Breast epithelium (tissue), 3 donors: ENCODE measurements at regions not wholly inside any gene's neighbourhood (a gene's known extent, or its start where the extent isn't known, plus 50 kb on each side); places are given as distances from the start of the nearest gene placed in this dataset.
"Not testable (repeated sequence)": the region's sequence is repeated elsewhere in the genome, so short reads cannot be mapped to it uniquely, and the experiment has no call there.

Experiments used
- POLR2A ChIP-seq: fragments of 450-650 bp; IDR thresholded peaks from one replicate; pipeline ENCODE4 v1.6.1; 2016; ENCODE audit warnings: antibody characterized with exemption, mild to moderate bottlenecking, moderate library complexity
- POLR2AphosphoS5 ChIP-seq, 3 donors: sonication (generic); formaldehyde crosslinking; IDR thresholded peaks; one replicate each; pipeline ENCODE4 v1.6.1; 2017; ENCODE audit warnings: antibody characterized with exemption in 3 of 3
- TF ChIP-seq, protein P1 (sequence below), 3 donors: fragments of 450-650 bp; IDR thresholded peaks; one replicate each; pipeline ENCODE4 v1.5.1; 2016 to 2017; ENCODE audit warnings: antibody characterized with exemption in 3 of 3, mild to moderate bottlenecking in 3 of 3, moderate library complexity in 3 of 3

GRCh38 chr22:11298126-11298893 is 4229.7 kb upstream of the OR11H1 start:
- not testable (repeated sequence) for TF ChIP-seq POLR2A; POLR2AphosphoS5 (IDR thresholded peaks at IDR 0.05)
- TF ChIP-seq, protein P1, sequence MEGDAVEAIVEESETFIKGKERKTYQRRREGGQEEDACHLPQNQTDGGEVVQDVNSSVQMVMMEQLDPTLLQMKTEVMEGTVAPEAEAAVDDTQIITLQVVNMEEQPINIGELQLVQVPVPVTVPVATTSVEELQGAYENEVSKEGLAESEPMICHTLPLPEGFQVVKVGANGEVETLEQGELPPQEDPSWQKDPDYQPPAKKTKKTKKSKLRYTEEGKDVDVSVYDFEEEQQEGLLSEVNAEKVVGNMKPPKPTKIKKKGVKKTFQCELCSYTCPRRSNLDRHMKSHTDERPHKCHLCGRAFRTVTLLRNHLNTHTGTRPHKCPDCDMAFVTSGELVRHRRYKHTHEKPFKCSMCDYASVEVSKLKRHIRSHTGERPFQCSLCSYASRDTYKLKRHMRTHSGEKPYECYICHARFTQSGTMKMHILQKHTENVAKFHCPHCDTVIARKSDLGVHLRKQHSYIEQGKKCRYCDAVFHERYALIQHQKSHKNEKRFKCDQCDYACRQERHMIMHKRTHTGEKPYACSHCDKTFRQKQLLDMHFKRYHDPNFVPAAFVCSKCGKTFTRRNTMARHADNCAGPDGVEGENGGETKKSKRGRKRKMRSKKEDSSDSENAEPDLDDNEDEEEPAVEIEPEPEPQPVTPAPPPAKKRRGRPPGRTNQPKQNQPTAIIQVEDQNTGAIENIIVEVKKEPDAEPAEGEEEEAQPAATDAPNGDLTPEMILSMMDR (IDR thresholded peaks at IDR 0.05) = not testable (repeated sequence)
